HG02938 (cell line): ENCODE measurements at regions not wholly inside any gene's neighbourhood (a gene's known extent, or its start where the extent isn't known, plus 50 kb on each side); places are given as distances from the start of the nearest gene placed in this dataset.

ENCODE experiments used
- ATAC-seq: cut with Tn5 transposase; IDR thresholded peaks from one replicate; pipeline ENCODE4 v1.9.1; 2021; ENCODE audit warnings: mild to moderate bottlenecking, moderate library complexity; ENCODE audit not compliant: unreplicated experiment

DNA sequence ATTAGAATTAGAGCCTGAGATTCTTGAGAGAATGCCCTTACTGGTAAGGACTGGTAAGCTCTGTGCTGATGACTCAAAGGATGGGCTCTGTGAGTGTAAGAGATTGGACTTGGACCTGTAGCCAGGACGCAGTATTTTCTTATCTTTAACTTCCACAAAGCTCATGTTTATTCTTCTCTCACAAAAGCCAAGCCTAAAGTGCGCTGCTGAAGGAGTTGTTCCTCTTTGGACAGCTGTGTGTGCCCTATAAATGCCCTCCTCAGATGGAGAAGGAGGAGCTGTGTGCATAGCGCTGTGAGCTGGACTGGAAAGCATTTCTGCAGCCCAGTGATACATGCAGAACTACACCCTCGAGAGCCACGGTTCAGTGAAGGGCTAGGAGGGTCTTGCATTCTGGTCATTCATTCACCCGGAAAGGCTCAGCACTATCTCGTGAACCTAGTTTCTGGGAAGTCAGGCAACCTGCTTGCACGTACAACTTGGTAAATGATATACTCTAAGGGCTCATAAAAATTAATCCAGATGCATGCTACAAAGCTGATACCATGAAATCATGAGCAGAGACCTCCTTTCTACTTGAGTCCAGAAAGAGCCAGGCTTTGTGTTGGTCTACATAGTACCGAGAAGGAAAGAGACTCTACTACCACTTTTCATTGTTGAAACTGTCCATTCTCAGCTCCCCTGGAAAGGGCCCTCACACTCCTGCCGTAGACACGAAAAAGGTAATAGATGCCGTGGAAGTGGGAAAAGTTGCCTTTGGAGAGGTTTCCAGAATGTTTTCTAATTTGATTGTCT is 103.0 kb upstream of the TBL1XR1 start:
- ATAC-seq: peak; percentile 86

DNA sequence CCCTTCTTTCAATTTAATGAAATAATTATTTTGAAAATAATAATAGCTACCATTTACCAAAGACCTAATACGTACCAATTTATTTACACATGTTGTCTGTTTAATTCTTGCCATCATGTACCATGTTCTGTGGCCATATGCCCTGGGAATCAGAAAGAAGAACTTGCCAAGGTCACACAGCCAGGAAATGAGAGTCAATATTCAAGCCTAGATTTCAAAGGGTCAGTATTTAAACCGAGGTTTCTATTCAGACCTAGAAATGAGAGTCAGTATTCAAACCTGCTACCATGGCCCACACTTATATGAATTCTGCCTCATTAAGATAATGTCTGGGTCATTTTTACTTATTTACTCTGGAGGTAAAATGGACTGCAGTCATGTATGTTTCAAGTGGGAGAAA is 103.6 kb upstream of the TBL1XR1 start:
- peak; percentile 51 for ATAC-seq

DNA sequence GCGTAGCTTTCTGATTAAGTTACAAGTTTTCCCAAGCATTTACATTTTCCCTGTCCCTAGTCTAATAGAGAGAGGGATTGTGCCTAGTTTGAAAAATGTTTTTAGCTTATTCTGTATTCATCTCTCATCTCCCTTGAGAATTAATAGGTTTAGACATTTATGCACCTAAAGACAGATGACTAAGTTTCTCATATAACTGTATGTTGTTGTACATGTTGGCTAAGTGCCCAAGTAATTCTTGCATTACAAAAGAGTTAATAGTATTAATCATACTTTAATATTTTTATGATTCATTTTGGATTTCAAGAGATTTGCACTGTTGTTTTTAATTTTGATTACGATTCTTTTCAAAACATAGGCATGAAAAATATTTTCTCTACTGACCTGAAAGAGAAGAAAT is 109.0 kb upstream of the TBL1XR1 start:
- no peak for ATAC-seq

DNA sequence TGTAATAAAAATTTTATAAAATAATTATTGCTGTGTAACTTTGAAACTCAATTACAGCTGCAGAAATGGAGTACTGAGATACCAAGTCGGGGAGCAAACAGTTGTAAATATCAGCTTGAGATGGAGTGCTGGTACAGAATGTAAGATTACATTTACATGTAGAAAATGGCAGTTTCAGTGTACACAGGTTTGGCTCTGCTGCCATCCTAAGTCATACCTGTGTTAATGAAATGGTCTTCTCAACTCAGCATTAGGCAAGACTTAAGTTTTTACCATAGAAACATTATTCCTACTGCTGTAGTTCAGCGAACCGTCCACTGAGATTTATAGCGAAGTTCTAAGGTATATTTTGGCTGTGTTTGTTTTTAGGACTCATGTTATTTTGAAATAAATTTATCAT is 110.1 kb upstream of the TBL1XR1 start:
- no peak for ATAC-seq

DNA sequence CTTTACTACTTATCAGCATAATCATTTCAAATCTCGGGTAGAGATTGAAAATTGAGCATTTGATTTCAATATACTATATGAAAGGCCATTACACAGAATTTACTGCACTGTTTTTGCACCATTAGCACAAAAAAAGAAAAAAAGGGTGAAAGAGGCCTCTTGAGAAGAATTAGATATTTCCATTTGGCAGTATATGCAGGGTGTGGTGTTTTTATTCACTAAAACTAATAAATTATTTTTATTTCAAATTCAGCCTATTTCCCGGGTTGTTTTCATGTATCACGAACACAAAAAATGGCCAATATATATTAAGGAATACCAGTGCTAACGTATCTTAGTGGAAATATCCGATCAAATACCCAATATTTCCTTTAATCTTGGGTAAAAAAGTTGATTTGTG is 110.5 kb upstream of the TBL1XR1 start:
- ATAC-seq: no peak

DNA sequence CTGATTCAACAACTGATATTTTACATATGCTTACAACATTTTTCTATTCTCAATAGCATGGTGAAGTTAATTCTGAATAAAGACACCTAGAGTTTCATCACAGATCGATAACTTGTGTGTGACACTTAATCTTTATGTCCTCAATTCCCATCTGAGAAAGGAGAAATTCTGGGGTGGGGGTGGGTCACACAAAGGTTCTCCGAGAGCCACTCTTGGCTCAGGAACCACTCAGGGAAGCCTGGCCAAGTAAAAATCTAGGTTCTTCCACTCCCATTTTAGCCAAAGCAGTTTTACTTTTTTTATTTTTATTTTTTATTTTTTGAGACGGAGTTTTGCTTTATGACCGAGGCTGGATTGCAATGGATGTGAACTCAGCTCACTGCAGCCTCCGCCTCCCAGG is 111.0 kb upstream of the TBL1XR1 start:
- ATAC-seq: no peak

DNA sequence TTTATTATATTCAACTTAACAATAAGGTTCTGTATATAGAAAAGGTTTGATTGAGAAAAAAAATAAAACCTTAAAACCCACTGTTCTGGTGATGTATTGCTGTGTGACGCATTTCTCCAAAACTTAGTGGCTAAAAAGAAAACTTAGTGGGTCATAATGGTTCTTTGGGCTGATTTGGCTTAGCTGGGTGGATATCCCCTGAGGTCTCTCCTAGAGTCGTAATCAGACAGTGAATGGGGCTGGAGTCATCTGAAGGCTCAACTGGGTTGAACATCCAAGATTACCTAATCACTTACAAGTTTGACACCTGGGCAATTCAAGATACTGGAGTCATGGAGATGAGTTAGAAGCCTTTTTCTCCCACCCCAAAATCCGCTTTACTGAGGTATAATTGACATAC is 111.6 kb upstream of the TBL1XR1 start:
- no peak for ATAC-seq

DNA sequence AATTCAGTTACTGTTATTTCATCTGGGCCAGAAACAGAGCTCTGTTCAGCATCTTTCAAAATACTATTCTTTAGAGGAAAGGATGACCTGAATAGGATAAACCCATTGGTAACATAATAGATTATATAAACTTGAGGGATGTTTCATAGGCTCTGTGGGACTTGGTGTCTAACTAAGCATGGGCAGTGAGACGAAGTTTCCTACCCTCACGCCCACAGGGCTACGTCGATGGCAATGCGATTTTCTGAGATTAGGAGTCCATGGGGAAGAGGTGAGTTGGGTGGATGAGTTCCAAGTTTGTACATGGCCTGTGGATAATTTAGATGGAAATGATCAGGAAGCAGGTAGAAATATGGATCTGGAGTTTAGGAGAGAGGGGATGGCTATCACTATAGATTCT is 115.2 kb upstream of the TBL1XR1 start:
- ATAC-seq: no peak

DNA sequence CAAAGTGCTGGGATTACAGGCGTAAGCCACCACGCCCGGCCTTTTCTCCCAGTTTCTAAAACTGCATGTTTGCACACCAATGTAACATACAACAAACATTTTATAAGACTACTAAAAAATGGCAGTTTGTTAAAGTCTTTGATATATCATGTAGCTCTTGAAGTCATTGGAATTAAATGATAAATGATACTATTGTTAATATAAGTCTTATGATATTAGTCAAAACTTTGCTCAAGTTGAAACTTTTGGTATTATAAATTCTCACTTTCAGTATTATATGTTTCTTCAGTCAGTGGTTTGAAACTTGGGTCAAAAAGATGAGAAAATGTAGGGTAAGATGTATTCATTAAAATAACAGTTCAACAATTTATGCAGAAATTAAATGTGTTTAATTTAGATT is 117.6 kb upstream of the TBL1XR1 start:
- ATAC-seq: peak; percentile 69

DNA sequence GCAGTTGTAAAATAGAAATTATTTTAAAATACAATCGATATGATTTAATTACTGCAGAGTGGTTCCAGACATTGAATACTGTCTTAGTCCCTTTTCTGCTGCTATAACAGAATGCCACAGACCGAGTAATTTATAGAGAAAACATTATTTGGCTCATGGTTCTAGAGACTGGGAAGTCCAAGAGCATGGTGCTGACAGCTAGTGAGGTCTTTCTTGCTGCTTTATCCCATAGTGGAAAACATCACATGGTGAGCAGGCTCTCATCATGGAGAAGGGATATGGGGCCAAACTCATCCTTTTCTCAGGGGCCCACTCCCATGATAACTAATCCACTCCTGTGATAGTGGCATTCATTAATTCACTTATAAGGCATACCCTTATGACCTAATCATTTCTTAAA is 120.0 kb upstream of the TBL1XR1 start:
- ATAC-seq: no peak

DNA sequence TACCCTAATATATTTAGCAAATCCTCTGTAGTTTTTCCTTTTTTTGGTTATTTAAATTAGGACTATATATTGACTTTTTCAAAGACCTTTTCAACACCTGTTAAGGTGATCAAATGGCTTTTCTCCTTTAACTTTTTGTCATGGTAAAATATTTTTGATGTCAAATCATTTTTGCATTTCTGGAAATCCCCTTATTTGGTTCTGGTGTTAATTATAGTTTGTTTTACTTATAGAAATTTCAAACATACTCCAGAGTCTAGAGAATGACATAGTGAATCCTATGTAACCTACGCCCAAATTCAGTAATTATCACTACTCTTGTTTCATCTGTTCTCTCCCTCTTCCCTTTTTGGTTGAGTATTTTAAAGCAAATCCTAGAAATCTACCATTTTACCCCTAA is 121.3 kb upstream of the TBL1XR1 start:
- no peak for ATAC-seq

DNA sequence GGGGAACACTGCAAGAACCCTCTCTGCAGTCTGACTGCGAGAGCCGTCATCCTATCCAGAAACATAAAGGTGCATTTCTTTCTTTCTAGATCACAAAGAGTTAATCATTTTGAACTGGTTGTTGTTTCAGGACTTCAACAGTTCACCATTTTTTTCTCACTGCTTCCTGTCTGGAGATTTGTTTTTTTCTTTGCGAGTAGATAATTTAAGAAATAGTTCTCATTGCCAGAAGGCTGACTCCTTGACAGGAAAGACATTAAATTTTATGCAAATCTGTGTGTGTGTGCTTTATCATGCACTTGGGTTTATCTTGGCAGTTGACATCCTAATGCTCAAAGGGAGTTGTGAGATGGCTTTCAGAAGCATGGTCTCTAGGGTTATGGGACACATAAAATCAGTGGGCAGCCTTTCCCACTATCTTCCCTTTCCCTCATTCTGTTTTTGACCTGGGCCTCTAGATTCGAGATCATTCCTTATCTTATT is 123.5 kb upstream of the TBL1XR1 start:
- ATAC-seq: peak; percentile 54

DNA sequence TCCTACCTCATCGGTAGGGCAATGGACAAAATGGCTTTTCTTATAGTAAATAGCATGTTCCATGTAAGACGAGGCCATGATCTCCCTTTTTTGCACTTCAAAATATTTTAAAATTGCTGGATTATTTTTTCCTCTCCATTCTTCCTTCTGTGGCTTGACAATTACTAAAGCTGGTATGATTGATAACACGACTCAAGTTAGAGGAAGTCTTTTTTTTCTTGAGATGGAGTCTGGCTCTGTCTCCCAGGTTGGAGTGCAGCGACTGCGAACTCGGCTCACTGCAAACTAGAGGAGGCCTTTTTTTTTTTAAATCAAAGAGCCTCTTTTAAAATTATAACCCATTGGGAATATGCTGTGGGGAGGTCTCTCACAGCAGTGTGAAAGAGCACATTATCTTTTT is 124.5 kb upstream of the TBL1XR1 start:
- ATAC-seq: no peak

DNA sequence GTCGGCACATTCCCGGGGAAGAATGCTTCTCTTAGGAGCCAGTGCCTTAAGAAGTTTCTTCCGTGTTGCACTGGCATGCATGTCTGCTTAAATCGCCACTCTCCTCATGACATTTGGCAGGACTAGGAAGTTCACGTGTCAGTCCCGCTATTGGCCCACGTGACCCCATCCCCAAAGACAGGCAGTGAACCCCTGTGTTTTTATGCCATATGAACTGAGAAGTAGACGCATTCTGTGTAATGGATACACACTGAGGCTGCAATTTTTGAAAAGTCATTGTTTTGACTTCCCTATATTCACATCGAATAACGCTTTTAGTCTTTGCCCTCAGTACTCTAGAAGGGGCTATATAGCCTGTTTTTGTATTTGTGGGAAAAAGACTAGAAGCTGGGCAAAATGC is 125.6 kb upstream of the TBL1XR1 start:
- no peak for ATAC-seq

DNA sequence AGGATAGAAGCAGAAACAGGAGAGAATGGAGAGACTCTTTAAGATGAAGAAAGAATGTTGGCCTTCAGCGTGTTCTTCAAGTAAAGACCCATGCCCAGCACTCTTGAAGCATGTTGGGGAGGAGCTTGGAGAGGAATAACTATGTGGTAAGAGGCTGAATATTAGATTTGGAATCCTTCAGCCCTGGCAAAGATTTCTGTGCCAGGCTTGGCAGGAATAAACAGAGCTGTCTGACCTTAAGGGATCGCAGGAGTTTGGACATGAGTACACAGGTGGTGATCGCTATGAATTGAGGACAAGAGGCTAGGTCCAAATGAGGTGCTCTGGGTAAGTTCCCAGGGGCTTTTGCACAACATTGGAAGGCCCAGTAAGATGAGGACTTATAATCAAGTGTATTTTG is 132.6 kb upstream of the TBL1XR1 start:
- no peak for ATAC-seq

DNA sequence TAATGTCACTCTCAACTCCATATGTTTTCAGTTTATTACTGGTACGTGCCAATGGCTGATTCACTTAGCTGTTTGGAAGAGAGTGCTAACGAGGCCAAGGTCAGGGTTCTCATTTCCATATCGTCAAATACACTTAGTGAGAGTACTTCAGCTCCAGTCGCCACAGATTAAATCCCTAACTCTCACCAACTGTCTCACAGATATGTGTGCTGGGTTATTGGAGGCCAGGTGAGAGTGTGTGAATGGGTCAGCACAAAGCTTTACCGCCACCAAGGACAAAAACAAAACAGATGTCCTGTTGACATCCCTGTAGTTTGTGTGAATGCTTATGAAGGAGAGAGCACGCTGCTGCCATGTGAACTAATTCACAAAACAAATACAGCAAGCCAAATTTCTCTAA is 133.5 kb upstream of the TBL1XR1 start:
- ATAC-seq: no peak

DNA sequence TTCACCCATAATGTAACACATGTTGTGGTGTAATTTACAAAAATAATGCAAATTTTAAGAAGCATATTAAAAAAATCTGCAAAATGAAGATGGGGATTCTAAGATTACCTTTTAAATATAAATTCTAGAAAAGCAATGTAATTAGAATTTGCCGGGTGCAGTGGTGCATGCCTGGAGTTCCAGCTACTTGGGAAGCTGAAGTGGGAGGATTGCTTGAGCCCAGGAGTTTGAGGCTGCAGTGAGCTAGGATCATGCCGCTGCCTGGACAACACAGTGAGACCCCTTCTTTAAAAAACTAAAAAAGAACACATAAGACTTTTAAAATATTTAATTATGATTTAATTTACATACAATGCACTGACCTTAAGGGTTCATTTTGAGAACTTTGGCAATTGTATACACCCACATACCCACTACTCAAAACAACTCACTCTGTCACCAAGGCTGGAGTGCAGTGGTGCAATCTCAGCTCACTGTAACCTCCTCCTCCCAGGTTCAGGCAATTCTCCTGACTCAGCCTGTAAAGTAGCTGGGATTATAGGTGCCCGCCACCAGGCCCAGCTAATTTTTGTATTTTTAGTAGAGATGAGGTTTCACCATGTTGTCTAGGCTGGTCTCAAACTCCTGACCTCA is 134.0 kb upstream of the TBL1XR1 start:
- ATAC-seq: no peak

DNA sequence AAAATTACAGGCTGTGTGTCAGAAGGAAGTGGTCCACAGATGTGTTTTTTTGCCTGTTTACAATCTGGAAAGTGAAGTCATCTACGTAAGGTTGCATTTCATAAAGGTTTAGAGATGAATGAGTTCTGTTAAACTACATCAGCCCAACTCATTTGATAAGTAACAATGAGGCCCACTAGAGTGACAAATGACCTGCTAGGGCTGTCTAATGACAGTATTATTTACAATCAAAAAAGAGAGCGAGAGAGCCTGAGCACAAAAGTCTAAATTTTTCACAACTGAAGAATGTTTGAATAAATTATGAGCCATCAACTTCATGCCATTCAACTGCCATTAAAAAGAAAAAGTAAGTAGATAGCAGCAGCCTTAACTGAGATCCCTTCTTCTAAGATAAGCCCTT is 135.7 kb upstream of the TBL1XR1 start:
- ATAC-seq: no peak

DNA sequence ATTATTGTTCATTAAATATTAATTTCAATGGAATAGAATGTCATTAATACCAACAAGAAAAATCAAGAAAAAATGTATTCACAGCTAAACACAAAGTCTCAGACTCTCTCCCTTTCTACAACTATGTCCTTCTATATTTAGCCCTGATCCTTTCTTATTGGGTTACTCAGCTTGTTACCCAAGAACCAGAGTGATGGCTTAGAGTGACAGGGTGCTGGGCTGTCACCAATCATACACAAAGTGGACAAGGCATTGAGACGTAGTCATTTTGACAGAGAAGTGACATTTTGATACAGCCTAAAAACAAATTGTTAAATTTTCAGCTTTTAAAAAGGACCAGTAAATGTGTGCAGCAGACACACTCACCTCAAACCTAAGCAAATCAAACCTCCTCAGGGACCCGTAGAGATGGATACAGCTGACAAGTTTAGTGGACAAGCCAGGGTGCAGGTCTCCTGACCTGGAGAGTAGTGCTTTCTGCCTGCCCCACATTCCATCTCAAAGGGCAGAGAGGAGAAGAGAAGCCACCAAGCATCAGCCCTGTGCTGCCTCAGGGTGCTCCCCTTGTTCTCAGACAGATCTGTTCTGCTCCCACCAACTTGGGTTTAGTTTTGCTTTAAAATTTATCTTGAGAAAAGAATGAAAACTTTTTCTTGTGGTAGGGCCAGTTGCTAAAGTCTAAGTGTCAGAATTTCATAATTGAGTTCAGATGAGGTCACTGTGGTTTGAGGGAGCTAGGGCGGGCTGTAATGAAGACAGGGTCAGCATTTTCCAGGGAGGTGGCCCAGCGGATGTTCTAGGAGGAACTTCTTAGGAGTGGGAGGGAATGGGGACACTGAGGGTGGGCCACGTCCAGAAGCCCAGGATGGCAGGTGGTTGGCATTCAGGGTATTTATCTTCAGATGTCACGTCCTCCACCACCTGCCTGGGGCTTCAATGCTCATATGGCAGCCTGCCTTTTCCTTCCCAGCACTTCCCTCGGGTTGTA is 136.5 kb upstream of the TBL1XR1 start:
- ATAC-seq: no peak

DNA sequence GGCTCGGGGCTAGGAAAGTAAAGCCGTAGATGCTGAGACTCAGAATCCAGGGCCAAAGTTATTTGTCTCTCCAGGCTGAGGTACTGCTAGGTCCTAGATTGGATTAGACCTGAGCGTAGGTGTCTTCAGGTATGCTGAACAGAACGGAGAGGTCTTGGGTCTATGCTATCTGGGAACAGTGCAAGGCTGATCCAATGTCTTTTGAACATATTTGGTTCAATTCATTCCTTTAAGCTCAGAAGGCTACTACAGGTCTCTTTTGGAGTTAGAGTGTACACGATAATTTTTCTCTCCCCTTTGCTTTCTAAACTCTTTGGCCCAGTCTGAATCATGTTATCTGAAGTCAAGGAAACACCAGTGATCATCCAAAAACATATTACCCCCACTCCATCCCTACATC is 137.5 kb upstream of the TBL1XR1 start:
- ATAC-seq: no peak

DNA sequence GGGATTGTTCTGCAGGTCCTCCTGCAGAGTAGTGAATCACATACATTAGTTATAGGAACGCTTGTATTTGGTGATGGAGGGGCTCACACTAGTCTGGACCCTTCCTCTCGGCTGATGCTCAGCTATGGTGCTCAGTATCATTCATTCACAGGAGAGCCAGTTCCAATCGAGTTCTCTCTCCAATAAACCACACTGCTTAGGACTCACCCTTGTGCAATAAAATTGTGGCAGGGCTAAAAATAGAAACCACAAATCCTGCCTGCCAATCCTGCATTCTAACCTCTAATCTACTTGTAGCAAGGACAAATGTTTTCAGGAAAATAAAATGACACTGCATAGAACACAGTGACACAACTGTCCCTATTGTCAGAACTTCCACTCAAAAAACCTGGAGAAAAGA is 138.4 kb upstream of the TBL1XR1 start:
- ATAC-seq: no peak
